ENCODE measurements at regions not wholly inside any gene's neighbourhood (a gene's known extent, or its start where the extent isn't known, plus 50 kb on each side); places are given as distances from the start of the nearest gene placed in this dataset.

- Histone ChIP-seq H3K4me2 (ENCODE audit: low read length) (no peak overlapping the region), H3K27me3 (ENCODE audit: insufficient read depth, low read depth, low read length) (no peaks in the 10 kb centered on the region), H3K4me3 (ENCODE audit: low read length) (no peak overlapping the region), H3F3A (ENCODE audit: insufficient read depth, low read length, poor library complexity, severe bottlenecking) (no peaks in the 10 kb centered on the region), H3K9me2 (ENCODE audit: insufficient read depth, low read length) (no peaks in the 10 kb centered on the region), H3K36me3 (ENCODE audit: insufficient read depth, low read length) (no peaks in the 10 kb centered on the region), H4K20me1 (ENCODE audit: insufficient read depth) (no peaks in the 10 kb centered on the region), H3K27ac (ENCODE audit: low read length) (no peak overlapping the region), H3K9ac (ENCODE audit: low read length) (no peak overlapping the region), H3K9me3 (ENCODE audit: low read length) (no peaks in the 10 kb centered on the region), H2AFZ (ENCODE audit: low read depth, low read length) (no peak overlapping the region), H3K79me2 (replicated peaks; ENCODE audit: insufficient read depth, low read length) (no peaks in the 10 kb centered on the region)
- TF ChIP-seq SMC3 (conservative IDR thresholded peaks at IDR 0.05; ENCODE audit: poor library complexity) (no peak), MXI1 (conservative IDR thresholded peaks at IDR 0.05; ENCODE audit: poor library complexity, severe bottlenecking) (no peak), POLR2AphosphoS5 (IDR thresholded peaks at IDR 0.05) (no peak), EZH2 (IDR thresholded peaks at IDR 0.05; ENCODE audit: borderline replicate concordance, insufficient read depth, low read length, poor library complexity, severe bottlenecking) (no peak), TAF1 (IDR thresholded peaks at IDR 0.05; ENCODE audit: low read depth) (no peak), EP300 (conservative IDR thresholded peaks at IDR 0.05; ENCODE audit: poor library complexity, severe bottlenecking) (no peak), RAD21 (conservative IDR thresholded peaks at IDR 0.05) (no peak)
- TF ChIP-seq, protein P1, sequence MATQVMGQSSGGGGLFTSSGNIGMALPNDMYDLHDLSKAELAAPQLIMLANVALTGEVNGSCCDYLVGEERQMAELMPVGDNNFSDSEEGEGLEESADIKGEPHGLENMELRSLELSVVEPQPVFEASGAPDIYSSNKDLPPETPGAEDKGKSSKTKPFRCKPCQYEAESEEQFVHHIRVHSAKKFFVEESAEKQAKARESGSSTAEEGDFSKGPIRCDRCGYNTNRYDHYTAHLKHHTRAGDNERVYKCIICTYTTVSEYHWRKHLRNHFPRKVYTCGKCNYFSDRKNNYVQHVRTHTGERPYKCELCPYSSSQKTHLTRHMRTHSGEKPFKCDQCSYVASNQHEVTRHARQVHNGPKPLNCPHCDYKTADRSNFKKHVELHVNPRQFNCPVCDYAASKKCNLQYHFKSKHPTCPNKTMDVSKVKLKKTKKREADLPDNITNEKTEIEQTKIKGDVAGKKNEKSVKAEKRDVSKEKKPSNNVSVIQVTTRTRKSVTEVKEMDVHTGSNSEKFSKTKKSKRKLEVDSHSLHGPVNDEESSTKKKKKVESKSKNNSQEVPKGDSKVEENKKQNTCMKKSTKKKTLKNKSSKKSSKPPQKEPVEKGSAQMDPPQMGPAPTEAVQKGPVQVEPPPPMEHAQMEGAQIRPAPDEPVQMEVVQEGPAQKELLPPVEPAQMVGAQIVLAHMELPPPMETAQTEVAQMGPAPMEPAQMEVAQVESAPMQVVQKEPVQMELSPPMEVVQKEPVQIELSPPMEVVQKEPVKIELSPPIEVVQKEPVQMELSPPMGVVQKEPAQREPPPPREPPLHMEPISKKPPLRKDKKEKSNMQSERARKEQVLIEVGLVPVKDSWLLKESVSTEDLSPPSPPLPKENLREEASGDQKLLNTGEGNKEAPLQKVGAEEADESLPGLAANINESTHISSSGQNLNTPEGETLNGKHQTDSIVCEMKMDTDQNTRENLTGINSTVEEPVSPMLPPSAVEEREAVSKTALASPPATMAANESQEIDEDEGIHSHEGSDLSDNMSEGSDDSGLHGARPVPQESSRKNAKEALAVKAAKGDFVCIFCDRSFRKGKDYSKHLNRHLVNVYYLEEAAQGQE (IDR thresholded peaks at IDR 0.05; ENCODE audit: borderline replicate concordance) = no peak
- TF ChIP-seq, protein P2, sequence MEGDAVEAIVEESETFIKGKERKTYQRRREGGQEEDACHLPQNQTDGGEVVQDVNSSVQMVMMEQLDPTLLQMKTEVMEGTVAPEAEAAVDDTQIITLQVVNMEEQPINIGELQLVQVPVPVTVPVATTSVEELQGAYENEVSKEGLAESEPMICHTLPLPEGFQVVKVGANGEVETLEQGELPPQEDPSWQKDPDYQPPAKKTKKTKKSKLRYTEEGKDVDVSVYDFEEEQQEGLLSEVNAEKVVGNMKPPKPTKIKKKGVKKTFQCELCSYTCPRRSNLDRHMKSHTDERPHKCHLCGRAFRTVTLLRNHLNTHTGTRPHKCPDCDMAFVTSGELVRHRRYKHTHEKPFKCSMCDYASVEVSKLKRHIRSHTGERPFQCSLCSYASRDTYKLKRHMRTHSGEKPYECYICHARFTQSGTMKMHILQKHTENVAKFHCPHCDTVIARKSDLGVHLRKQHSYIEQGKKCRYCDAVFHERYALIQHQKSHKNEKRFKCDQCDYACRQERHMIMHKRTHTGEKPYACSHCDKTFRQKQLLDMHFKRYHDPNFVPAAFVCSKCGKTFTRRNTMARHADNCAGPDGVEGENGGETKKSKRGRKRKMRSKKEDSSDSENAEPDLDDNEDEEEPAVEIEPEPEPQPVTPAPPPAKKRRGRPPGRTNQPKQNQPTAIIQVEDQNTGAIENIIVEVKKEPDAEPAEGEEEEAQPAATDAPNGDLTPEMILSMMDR (IDR thresholded peaks at IDR 0.05; ENCODE audit: poor library complexity, severe bottlenecking) = no peak
Measured at GRCh38 chr13:80945328-80945727, 604.4 kb upstream of the SPRY2 start.

DNA sequence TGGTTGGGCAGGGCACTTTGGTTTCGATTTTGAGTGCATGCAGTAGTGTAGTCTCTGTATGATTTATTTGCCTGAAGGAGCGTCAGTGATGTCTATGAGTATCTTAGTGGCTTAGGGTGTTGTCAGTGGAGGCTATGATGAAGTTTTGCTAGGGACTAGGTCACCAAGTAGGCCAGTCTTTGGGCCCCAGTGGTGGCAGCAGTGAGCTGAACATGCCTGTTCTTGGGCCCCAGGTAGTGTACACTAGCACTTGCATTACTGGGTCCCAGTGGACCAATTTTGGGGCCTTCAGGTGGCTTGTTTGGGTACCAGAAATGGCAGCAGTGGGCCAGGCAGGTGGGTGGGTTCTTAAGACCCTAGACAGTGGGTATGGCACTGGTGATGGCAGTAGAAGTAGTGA, 598.7 kb upstream of the SPRY2 start:
- no peak overlapping the region for H3K27ac ChIP-seq (ENCODE audit: low read length)

More for the DNA sequence above, 598.7 kb upstream of the SPRY2 start:
- no peak overlapping the region for H3K9ac ChIP-seq (ENCODE audit: low read length)
- no peaks in the 10 kb centered on the region for H3K79me2 ChIP-seq (replicated peaks; ENCODE audit: insufficient read depth, low read length)
- H2AFZ ChIP-seq (ENCODE audit: low read depth, low read length) = no peak overlapping the region
- no peaks in the 10 kb centered on the region for H3F3A ChIP-seq (ENCODE audit: insufficient read depth, low read length, poor library complexity, severe bottlenecking)
- TF ChIP-seq RAD21 (conservative IDR thresholded peaks at IDR 0.05) = no peak
- no peak for TF ChIP-seq EZH2 (IDR thresholded peaks at IDR 0.05; ENCODE audit: borderline replicate concordance, insufficient read depth, low read length, poor library complexity, severe bottlenecking)
- TF ChIP-seq MXI1 (conservative IDR thresholded peaks at IDR 0.05; ENCODE audit: poor library complexity, severe bottlenecking) = no peak
- no peak for TF ChIP-seq SMC3 (conservative IDR thresholded peaks at IDR 0.05; ENCODE audit: poor library complexity)
- TF ChIP-seq TAF1 (IDR thresholded peaks at IDR 0.05; ENCODE audit: low read depth) = no peak
- no peak for TF ChIP-seq POLR2AphosphoS5 (IDR thresholded peaks at IDR 0.05)
- TF ChIP-seq, protein P1 (IDR thresholded peaks at IDR 0.05; ENCODE audit: borderline replicate concordance) = no peak
- TF ChIP-seq, protein P2 (IDR thresholded peaks at IDR 0.05; ENCODE audit: poor library complexity, severe bottlenecking) = no peak
- TF ChIP-seq EP300 (conservative IDR thresholded peaks at IDR 0.05; ENCODE audit: poor library complexity, severe bottlenecking) = no peak
- no peak overlapping the region for H3K4me3 ChIP-seq (ENCODE audit: low read length)
- no peaks in the 10 kb centered on the region for H3K9me3 ChIP-seq (ENCODE audit: low read length)
- no peaks in the 10 kb centered on the region for H3K9me2 ChIP-seq (ENCODE audit: insufficient read depth, low read length)
- H3K27me3 ChIP-seq (ENCODE audit: insufficient read depth, low read depth, low read length) = no peaks in the 10 kb centered on the region
- H3K4me2 ChIP-seq (ENCODE audit: low read length) = no peak overlapping the region
- H3K36me3 ChIP-seq (ENCODE audit: insufficient read depth, low read length) = no peaks in the 10 kb centered on the region
- no peaks in the 10 kb centered on the region for H4K20me1 ChIP-seq (ENCODE audit: insufficient read depth)
